Activated CD4-positive, alpha-beta T cell treated with anti-CD3 and anti-CD28 coated beads, Interleukin-2, amount 10 ng/mL, durations not matched to agents 7 days and 5 days (primary cell): ENCODE measurements at regions not wholly inside any gene's neighbourhood (a gene's known extent, or its start where the extent isn't known, plus 50 kb on each side); places are given as distances from the start of the nearest gene placed in this dataset.

Experiments used
- CTCF ChIA-PET: fragments of 350-600 bp; sonication (Branson Sonifier 250); formaldehyde crosslinking; loops from one replicate; lab custom pipeline; 2021; ENCODE audit warnings: antibody characterized with exemption; lab: Charles Lee
- POLR2A ChIA-PET: fragments of 350-600 bp; sonication (Branson Sonifier 250); formaldehyde crosslinking; loops from one replicate; lab custom pipeline; 2021; ENCODE audit warnings: antibody characterized with exemption; lab: Charles Lee
- DNase-seq: peaks from one replicate; pipeline ENCODE4 v3.0.0-alpha.2; 2020
- H3K27ac Mint-ChIP-seq: one replicate; pipeline ENCODE4 v1.8.0; 2021; ENCODE audit warnings: mild to moderate bottlenecking, moderate library complexity, mixed read lengths
- H3K27me3 Mint-ChIP-seq: one replicate; pipeline ENCODE4 v1.8.0; 2021; ENCODE audit warnings: mixed read lengths
- H3K36me3 Mint-ChIP-seq: one replicate; pipeline ENCODE4 v1.8.0; 2021; ENCODE audit warnings: low read depth, mixed read lengths
- H3K4me1 Mint-ChIP-seq: one replicate; pipeline ENCODE4 v1.8.0; 2021; ENCODE audit warnings: mixed read lengths
- H3K4me3 Mint-ChIP-seq: one replicate; pipeline ENCODE4 v1.8.0; 2021; ENCODE audit warnings: mild to moderate bottlenecking, moderate library complexity, mixed read lengths
- H3K9me3 Mint-ChIP-seq: one replicate; pipeline ENCODE4 v1.8.0; 2021; ENCODE audit warnings: mixed read lengths

DNA sequence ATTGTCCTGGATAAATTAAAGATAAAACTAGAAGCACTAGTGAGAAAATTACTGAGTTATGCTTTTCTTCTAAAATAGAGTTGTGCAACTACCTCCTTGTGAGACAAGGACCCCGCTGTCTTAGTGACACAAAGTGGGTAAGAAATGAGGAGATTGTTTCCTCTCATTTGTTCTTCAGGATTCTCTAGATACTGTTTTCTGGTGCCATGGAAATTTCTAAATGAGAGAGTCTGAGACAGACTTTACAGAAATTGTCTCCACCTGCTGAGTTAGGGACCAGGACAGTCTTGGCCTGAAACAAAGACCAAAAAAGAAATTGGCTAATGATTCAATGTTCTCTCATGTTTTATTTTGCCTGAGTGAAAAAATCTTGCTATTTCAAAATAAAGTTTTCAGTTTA lies 427.5 kb downstream of the TUSC7 start:
- no peak overlapping the region for H3K27ac Mint-ChIP-seq
- CTCF ChIA-PET, result interaction anchor here (0.6 kb wide), 1 partner anchor 15 kb away, joined by 3 read pairs; no protein-coding TSS in a partner anchor
- no peaks in the 10 kb centered on the region for H3K4me1 Mint-ChIP-seq
- no peak for DNase-seq
- no peaks in the 10 kb centered on the region for H3K9me3 Mint-ChIP-seq
- POLR2A ChIA-PET, result no interaction called here
- H3K27me3 Mint-ChIP-seq, result no peaks in the 10 kb centered on the region
- H3K4me3 Mint-ChIP-seq, result no peak overlapping the region
- no peaks in the 10 kb centered on the region for H3K36me3 Mint-ChIP-seq

DNA sequence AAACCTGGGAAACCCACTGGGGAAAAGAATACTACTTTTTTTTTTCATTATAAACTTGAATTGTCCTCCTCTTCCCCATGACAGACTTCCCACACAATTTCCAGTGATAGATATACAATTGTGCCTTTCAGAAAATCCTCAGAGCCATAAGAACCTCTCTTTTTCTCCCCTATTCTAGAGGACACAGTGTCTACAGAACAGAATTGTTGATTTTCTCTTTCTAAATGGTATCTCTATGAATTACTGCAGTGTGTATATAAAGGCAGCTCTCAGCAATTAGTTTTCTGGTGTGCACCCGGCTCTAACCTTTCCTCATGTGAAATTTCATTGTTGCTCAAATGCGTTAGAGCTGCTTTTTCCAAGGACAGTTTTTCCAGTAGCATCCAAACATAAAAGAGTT lies 430.1 kb downstream of the TUSC7 start:
- no peak overlapping the region for H3K4me3 Mint-ChIP-seq
- H3K27me3 Mint-ChIP-seq, result no peaks in the 10 kb centered on the region
- H3K9me3 Mint-ChIP-seq, result no peaks in the 10 kb centered on the region
- H3K36me3 Mint-ChIP-seq, result no peaks in the 10 kb centered on the region
- ChIA-PET POLR2A (no interaction called here), CTCF (no interaction called here)
- no peaks in the 10 kb centered on the region for H3K4me1 Mint-ChIP-seq
- no peak overlapping the region for H3K27ac Mint-ChIP-seq
- DNase-seq, result no peak

DNA sequence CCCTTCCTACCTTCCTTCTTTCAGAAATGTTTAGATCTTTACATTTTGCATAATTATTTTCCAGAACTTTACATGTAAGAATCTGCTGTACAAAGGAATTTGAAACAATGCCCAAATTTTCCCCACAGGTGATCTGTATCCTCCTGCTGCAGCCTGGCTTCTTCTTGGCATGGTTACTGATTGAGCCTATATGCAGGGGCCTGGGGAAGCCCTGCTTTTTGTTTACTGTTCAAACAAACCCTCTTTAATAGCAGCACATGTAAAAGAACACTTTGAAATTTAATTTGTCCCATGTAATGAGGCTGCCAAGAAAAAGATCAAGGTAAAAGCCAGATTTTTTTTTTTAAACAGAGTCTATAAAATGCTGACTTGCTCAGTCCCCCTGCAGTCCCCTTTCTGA lies 432.2 kb downstream of the TUSC7 start:
- CTCF ChIA-PET, result no interaction called here
- Mint-ChIP-seq H3K4me3 (no peak overlapping the region), H3K36me3 (no peaks in the 10 kb centered on the region), H3K27me3 (no peaks in the 10 kb centered on the region), H3K9me3 (no peaks in the 10 kb centered on the region), H3K4me1 (no peaks in the 10 kb centered on the region), H3K27ac (no peak overlapping the region)
- DNase-seq, result no peak
- POLR2A ChIA-PET, result no interaction called here

DNA sequence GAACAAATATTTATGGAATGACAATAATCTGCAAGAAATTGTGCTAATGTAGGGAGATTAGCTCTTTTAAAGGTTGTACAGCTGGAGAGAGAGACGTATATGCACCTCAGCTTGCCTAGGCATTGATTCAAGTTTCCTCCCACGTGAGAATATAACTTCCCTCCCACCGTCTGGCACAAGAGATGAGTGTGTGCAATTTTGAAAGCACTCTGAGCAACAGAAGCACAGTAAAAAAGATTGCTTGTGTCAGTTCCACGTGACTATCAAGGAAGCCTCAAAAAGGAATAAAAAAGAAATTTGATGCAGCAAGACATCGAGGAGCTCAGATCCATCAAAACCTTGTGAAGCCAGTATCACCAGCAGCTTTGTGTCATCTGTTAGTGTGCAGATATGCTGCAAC lies 435.3 kb downstream of the TUSC7 start:
- Mint-ChIP-seq H3K27ac (no peak overlapping the region), H3K27me3 (no peaks in the 10 kb centered on the region), H3K4me1 (no peaks in the 10 kb centered on the region), H3K9me3 (no peaks in the 10 kb centered on the region), H3K36me3 (no peaks in the 10 kb centered on the region), H3K4me3 (no peak overlapping the region)
- CTCF ChIA-PET, result no interaction called here
- POLR2A ChIA-PET, result no interaction called here
- no peak for DNase-seq

DNA sequence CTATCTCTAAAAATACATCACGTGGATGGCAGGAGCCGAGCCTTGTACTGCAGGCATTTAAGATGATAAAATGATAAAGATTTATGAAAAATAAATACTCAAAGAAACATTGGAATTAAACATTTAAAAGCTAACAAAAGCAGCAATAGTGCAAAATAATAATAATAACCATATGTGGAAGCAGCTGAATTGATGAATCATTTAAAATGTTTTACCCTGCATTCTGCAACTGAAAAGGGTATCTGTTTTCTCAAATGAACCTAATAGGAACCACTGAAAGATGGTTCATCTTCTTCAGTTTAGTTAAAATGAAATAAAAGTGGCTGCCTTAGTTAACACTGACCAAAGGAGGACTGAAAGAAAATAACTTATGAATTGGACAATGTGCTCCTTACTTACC lies 436.1 kb downstream of the TUSC7 start:
- H3K4me1 Mint-ChIP-seq, result no peaks in the 10 kb centered on the region
- ChIA-PET POLR2A (no interaction called here), CTCF (no interaction called here)
- no peak overlapping the region for H3K27ac Mint-ChIP-seq
- H3K36me3 Mint-ChIP-seq, result no peaks in the 10 kb centered on the region
- H3K27me3 Mint-ChIP-seq, result no peaks in the 10 kb centered on the region
- DNase-seq, result no peak
- H3K4me3 Mint-ChIP-seq, result no peak overlapping the region
- no peaks in the 10 kb centered on the region for H3K9me3 Mint-ChIP-seq

DNA sequence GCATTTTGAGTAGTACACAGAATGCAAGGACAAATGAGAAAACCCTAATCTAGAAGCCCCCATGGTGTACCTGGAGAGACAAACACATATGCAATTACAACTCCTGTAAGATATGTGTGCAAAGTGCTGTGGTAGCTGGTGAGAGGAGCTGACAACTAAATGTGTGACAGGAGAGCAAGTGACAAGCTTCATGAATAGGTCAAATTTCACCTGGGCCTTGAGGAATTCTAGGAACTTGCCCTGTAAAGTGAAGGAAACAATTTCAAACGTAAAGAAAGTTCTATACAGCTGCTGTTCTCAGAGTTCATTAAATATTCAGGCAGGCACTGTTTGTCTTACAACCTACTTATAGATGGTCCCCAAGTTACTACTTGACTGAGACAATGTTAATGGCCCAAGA lies 437.0 kb downstream of the TUSC7 start:
- Mint-ChIP-seq H3K4me1 (no peaks in the 10 kb centered on the region), H3K36me3 (no peaks in the 10 kb centered on the region), H3K4me3 (no peak overlapping the region), H3K9me3 (no peaks in the 10 kb centered on the region), H3K27me3 (no peaks in the 10 kb centered on the region), H3K27ac (no peak overlapping the region)
- no peak for DNase-seq
- ChIA-PET CTCF (no interaction called here), POLR2A (no interaction called here)

DNA sequence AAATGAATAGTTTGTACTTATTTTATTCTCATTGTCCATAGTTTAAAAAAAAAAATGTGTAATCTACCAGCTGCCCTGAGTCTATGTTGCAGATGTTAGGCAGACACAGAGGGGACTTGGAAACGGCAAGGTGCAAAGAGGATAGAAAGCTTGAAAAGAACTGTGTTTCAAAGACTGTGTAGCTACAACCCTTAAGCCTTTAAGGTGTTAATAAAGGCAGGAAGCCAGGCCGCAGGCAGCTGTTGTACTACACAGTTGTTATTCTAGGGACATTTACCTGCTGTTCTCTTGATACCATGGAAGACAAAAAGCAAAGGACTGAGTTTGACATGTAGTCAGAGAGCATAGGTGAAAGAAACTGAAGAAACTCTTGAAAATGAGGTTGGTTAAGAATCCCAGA lies 440.0 kb downstream of the TUSC7 start:
- Mint-ChIP-seq H3K4me1 (no peaks in the 10 kb centered on the region), H3K9me3 (no peaks in the 10 kb centered on the region), H3K27me3 (no peaks in the 10 kb centered on the region), H3K27ac (no peak overlapping the region), H3K4me3 (no peak overlapping the region), H3K36me3 (no peaks in the 10 kb centered on the region)
- no peak for DNase-seq
- ChIA-PET CTCF (no interaction called here), POLR2A (no interaction called here)

DNA sequence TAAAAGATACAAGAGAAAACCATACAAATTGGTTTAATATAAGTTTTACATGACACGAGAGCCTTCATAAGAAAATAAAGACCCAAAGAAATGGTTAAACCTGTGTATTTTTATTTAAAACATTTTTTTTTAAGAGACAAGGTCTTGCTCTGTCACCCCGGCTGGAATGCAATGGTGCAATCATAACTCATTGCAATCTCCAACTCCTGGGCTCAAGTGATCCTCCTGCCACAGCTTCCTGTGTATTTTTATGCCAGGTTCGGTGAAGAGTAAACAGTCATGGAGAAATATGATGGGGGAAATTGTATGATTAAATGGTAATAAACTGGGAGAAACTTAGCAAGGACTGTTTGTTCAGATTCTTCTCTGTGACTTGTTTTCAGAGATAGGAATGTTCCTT lies 441.0 kb downstream of the TUSC7 start:
- ChIA-PET CTCF (no interaction called here), POLR2A (no interaction called here)
- Mint-ChIP-seq H3K36me3 (no peaks in the 10 kb centered on the region), H3K4me1 (no peaks in the 10 kb centered on the region), H3K9me3 (no peaks in the 10 kb centered on the region), H3K27me3 (no peaks in the 10 kb centered on the region), H3K4me3 (no peak overlapping the region), H3K27ac (no peak overlapping the region)
- no peak for DNase-seq

DNA sequence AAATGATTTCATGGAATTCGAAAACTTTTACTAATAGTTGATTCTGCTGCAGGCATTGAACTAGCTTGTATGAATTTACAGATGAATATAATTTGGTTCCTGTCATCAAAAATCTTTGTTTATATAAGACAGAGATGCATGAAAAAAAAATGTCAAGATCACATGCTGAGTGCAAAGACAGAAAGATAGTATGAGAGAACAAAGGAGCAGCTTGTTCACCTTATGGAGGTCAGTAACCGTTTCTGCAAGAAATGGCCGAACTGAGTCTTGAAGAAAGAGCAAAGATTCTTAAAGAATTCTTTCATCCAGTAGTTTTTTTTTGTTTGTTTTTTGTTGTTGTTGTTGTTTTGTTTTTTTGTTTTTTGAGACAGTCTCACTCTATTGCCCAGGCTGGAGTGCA lies 450.6 kb downstream of the TUSC7 start:
- ChIA-PET POLR2A (no interaction called here), CTCF (no interaction called here)
- no peak overlapping the region for H3K4me3 Mint-ChIP-seq
- no peak overlapping the region for H3K27ac Mint-ChIP-seq
- DNase-seq, result no peak
- H3K4me1 Mint-ChIP-seq, result no peaks in the 10 kb centered on the region
- no peaks in the 10 kb centered on the region for H3K27me3 Mint-ChIP-seq
- H3K36me3 Mint-ChIP-seq, result no peaks in the 10 kb centered on the region
- H3K9me3 Mint-ChIP-seq, result no peaks in the 10 kb centered on the region

DNA sequence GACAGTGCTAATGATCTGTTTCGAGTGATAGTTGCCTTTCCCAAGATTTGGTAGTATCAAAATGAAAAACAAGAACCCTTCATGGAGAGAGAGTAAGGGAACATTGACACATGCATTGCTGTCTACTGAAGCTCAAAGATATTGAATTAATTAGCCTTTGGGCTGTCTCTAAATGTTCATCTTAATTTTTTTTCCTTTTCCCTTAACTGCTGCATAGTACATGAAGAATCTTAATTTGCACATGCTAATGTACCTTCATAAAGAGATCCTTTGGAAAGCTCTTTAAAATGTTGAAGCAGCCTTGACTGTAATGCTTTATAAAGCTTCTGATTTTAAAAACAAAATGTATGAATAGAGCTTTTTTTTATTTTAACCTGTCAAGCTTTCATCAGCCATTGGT lies 452.2 kb downstream of the TUSC7 start:
- ChIA-PET CTCF (no interaction called here), POLR2A (no interaction called here)
- no peak for DNase-seq
- Mint-ChIP-seq H3K36me3 (no peaks in the 10 kb centered on the region), H3K4me1 (no peaks in the 10 kb centered on the region), H3K27ac (no peak overlapping the region), H3K4me3 (no peak overlapping the region), H3K27me3 (no peaks in the 10 kb centered on the region), H3K9me3 (no peaks in the 10 kb centered on the region)

DNA sequence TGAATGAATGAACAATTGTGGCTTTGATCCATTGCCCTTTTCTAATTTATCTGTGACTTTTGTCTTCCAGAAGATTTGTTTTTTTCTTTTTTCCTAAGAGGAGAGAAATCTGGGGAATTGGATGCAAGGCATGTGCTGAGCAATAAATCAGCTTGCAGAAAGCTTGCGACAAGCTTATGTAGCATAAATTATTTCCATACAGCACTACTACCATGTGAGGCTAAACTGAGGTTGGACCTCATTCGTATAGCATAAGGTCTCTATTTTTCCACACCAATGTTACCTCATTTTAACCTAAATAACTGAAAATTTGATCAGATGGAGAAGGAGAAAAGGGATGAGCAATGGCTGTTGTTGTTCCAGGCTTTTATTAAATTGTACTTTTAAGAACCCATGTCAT lies 455.6 kb downstream of the TUSC7 start:
- H3K9me3 Mint-ChIP-seq, result no peaks in the 10 kb centered on the region
- H3K4me1 Mint-ChIP-seq, result no peaks in the 10 kb centered on the region
- no peak for DNase-seq
- H3K27me3 Mint-ChIP-seq, result no peaks in the 10 kb centered on the region
- no peaks in the 10 kb centered on the region for H3K36me3 Mint-ChIP-seq
- H3K4me3 Mint-ChIP-seq, result no peak overlapping the region
- POLR2A ChIA-PET, result no interaction called here
- CTCF ChIA-PET, result no interaction called here
- no peak overlapping the region for H3K27ac Mint-ChIP-seq

DNA sequence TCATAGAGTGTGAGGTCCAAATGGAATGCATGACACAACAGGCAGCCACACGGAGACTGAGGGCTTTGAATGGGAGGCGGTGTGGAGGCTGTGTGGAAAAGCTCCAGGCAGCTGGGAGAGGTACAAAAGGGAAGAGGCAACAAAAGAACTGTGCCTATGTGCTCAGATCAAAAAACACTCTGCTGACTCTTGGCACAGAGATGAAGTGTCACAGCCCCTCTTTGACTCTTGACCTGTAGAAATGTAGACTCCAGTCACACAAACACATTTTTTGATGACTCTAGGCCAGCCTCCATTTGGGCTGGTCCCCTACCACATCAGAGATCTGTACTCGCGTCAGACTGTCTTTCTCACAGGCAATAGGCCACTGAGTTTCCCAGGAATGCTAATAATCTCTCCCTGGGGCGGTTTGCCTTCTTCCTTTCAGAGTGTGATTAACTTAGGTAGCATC lies 456.0 kb downstream of the TUSC7 start:
- Mint-ChIP-seq H3K4me1 (no peaks in the 10 kb centered on the region), H3K27ac (no peak overlapping the region), H3K9me3 (no peaks in the 10 kb centered on the region), H3K36me3 (no peaks in the 10 kb centered on the region), H3K4me3 (no peak overlapping the region), H3K27me3 (no peaks in the 10 kb centered on the region)
- ChIA-PET CTCF (no interaction called here), POLR2A (no interaction called here)
- DNase-seq, result no peak

DNA sequence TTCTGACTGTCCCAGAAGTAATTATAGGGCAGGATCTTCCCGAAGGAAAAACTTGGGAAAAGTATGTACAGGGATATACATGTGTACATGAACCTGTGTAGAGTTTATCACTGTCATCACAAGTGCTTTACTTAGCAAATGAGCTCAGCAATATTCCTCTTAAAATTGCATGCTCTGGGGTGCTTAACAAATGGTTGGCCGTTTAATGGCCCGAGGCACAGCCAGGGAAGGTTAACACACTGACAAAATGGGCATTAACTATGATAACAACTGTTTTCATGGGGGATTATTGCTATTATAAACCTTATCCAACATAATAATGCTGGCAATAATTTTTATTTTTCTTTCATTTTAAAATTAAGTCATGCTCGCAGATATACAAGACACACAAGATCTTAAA lies 459.3 kb downstream of the TUSC7 start:
- H3K9me3 Mint-ChIP-seq, result no peaks in the 10 kb centered on the region
- no peak overlapping the region for H3K4me3 Mint-ChIP-seq
- no peaks in the 10 kb centered on the region for H3K4me1 Mint-ChIP-seq
- ChIA-PET POLR2A (no interaction called here), CTCF (no interaction called here)
- no peak overlapping the region for H3K27ac Mint-ChIP-seq
- H3K27me3 Mint-ChIP-seq, result no peaks in the 10 kb centered on the region
- DNase-seq, result no peak
- no peaks in the 10 kb centered on the region for H3K36me3 Mint-ChIP-seq

DNA sequence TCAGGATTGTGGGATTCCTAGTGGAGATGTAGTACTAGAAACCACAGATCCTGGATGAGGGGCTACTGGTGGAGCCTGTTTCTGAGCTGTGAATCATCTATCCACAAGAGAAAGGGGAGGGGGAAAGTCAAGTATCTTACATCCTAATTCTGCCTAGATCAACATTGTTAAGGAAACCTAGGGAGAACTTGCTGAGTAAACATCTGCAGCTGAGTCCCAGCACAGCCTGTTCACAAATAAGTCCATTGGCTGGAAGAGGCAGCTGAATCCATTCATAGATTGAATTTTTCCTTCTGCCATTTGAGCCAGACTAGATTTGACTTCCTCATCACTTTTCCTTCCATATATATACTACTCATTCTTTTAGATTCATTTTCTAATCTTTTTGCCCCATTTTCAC lies 460.5 kb downstream of the TUSC7 start:
- no peaks in the 10 kb centered on the region for H3K36me3 Mint-ChIP-seq
- H3K9me3 Mint-ChIP-seq, result no peaks in the 10 kb centered on the region
- no peak for DNase-seq
- H3K4me3 Mint-ChIP-seq, result no peak overlapping the region
- no peak overlapping the region for H3K27ac Mint-ChIP-seq
- H3K4me1 Mint-ChIP-seq, result no peaks in the 10 kb centered on the region
- ChIA-PET POLR2A (no interaction called here), CTCF (no interaction called here)
- H3K27me3 Mint-ChIP-seq, result no peaks in the 10 kb centered on the region

DNA sequence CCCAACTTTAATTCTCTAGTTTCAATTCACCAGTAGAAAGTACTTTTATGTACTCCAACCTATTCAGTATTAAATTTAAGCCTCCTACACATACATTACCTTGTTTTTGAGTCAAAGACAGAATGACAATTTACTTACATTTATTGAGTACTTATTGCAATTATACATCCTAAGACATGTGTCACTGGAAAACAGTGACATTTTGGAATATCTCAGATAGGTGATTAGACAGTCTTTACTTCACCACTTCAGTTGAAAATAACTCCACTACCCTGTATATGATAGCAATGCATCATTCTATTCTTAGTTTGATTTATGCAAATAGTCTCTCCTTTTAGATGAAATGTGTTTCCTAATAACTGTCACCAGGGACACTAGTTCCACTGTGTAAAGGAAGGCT lies 461.5 kb downstream of the TUSC7 start:
- H3K9me3 Mint-ChIP-seq, result no peaks in the 10 kb centered on the region
- CTCF ChIA-PET, result no interaction called here

More for the DNA sequence above, 461.5 kb downstream of the TUSC7 start:
- POLR2A ChIA-PET, result no interaction called here
- no peaks in the 10 kb centered on the region for H3K36me3 Mint-ChIP-seq
- H3K4me3 Mint-ChIP-seq, result no peak overlapping the region
- H3K27me3 Mint-ChIP-seq, result no peaks in the 10 kb centered on the region
- H3K27ac Mint-ChIP-seq, result no peak overlapping the region
- DNase-seq, result no peak
- no peaks in the 10 kb centered on the region for H3K4me1 Mint-ChIP-seq
